ENCODE measurements at regions not wholly inside any gene's neighbourhood (a gene's known extent, or its start where the extent isn't known, plus 50 kb on each side); places are given as distances from the start of the nearest gene placed in this dataset.

DNA sequence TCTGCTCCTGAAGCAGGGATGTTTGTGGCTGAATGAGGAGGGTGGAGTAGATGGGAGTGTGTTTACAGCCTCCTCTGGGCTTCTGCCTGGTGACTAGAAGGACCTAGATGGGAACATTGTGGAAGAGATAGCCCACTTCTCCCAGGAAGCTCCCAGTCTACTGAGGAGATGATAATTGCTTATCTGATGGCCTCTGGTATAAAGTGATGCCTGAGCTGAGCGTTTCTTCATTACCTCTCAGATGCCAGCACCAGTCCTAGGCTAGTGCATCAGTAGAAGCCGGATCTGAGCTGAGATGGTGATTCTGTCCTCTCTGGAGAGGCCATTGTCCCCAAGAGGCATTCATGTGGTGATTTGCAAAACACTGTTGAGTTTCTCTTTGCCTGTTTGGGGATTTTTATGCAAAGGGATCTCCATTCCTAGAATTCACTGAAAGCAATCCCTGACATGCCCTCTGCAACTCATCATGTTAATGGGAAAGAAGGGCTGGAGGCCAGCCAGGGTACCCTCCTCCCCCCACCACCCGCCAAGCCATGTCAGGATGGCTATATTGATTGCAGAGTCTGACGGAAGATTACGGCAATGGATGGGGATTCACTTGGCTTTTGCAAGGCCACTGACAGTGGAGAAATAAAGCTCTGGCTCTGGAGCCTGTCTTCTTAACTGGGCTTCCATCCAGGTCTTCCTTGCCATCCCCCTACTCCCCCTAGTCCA lies 166.4 kb upstream of the ROPN1 start:
- DNase-seq (ENCODE audit: low spot score) (no peak), ATAC-seq (no peak)
- Mint-ChIP-seq H3K9me3 (no peaks in the 10 kb centered on the region), H3K27ac (no peak overlapping the region), H3K27me3 (peaks cover 7 to 10% of the 10 kb centered on the region in 2 donors), H3K4me1 (ENCODE audit: low read depth in 2 of 2) (no peaks in the 10 kb centered on the region), H3K4me3 (no peak overlapping the region), H3K36me3 (no peaks in the 10 kb centered on the region)

DNA sequence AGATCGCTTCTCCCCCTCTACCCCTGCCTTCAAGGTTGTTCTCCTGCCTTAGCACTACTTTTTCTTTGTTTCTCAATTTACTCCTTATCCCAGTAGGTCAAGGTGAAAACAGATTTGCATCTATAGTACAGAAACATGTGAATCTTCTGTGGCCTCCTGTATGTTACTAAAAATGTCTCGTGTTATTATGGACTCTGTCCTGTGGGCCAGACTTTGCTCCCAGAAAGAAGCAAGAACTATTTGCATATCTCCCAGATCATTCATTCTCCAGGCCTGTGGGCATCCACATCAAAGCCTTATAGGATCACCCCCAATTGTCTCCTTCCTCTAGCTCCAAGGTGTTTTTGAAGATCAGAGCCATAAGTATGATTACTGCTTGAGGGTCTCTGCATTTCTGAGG lies 169.5 kb upstream of the ROPN1 start:
- ATAC-seq (no peak), DNase-seq (ENCODE audit: low spot score) (no peak)
- no peak overlapping the region for H3K27ac Mint-ChIP-seq
- no peaks in the 10 kb centered on the region for H3K36me3 Mint-ChIP-seq
- no peaks in the 10 kb centered on the region for H3K9me3 Mint-ChIP-seq
- H3K27me3 Mint-ChIP-seq = peaks cover 14 to 17% of the 10 kb centered on the region in 2 donors
- H3K4me1 Mint-ChIP-seq (ENCODE audit: low read depth in 2 of 2) = no peaks in the 10 kb centered on the region
- no peak overlapping the region for H3K4me3 Mint-ChIP-seq

DNA sequence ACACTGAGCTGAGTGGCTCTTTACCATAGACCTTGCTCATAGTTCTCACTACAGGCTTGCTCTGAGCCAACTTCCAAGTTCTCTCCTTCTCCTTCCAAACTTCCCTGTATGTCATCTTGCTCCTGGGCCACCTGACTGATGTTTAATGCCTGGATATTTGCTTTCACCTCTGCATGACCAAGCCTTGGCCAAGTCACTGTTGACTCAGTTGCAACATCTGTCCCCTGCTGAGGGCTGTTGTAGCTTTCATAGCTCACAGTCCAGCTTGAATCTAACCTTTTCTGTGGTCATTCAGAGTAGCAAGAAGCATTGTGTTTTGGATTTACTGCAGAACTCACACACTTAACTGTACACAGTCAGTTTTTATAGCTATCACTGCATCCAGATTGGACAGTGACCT lies 171.8 kb upstream of the ROPN1 start:
- no peak for ATAC-seq
- peaks cover 11 to 17% of the 10 kb centered on the region in 2 donors for H3K27me3 Mint-ChIP-seq
- H3K9me3 Mint-ChIP-seq = no peaks in the 10 kb centered on the region
- H3K4me3 Mint-ChIP-seq = no peak overlapping the region
- no peak for DNase-seq (ENCODE audit: low spot score)
- H3K4me1 Mint-ChIP-seq (ENCODE audit: low read depth in 2 of 2) = no peaks in the 10 kb centered on the region
- no peak overlapping the region for H3K27ac Mint-ChIP-seq
- no peaks in the 10 kb centered on the region for H3K36me3 Mint-ChIP-seq

GRCh38 chr3:124168271-124168670 lies 176.3 kb upstream of the ROPN1 start:
- peaks cover 24 to 25% of the 10 kb centered on the region in 2 donors for H3K27me3 Mint-ChIP-seq

GRCh38 chr3:124172283-124172682 lies 180.4 kb upstream of the ROPN1 start:
- peaks cover 16 to 19% of the 10 kb centered on the region in 2 donors for H3K27me3 Mint-ChIP-seq
- DNase-seq (ENCODE audit: low spot score) = no peak
- no peak overlapping the region for H3K27ac Mint-ChIP-seq
- no peak overlapping the region for H3K4me3 Mint-ChIP-seq
- H3K36me3 Mint-ChIP-seq = no peaks in the 10 kb centered on the region
- no peak for ATAC-seq
- H3K9me3 Mint-ChIP-seq = no peaks in the 10 kb centered on the region
- no peaks in the 10 kb centered on the region for H3K4me1 Mint-ChIP-seq (ENCODE audit: low read depth in 2 of 2)

More at GRCh38 chr3:124168271-124168670, 176.3 kb upstream of the ROPN1 start:
- DNase-seq (ENCODE audit: low spot score) (no peak), ATAC-seq (no peak)
- Mint-ChIP-seq H3K9me3 (no peaks in the 10 kb centered on the region), H3K4me3 (no peak overlapping the region), H3K4me1 (ENCODE audit: low read depth in 2 of 2) (no peaks in the 10 kb centered on the region), H3K36me3 (no peaks in the 10 kb centered on the region), H3K27ac (no peak overlapping the region)

DNA sequence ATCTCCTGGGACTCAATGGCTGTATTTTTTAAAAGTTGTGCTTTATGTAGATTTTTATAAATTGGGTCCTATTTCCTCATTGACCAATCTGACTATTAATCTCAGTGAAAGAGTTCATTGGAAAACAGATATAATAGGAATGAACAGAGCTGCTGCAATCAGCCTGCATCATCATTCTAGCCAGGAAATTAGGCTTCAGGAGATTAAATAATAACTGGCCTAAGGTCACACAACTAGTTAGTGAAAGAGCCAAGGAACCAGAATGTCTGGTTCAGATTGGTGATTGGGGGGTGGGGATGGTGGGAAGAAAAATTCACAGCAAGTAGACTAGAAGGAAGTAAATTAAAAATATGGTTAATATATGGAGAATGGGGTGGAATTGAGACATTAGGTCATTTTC lies 180.9 kb upstream of the ROPN1 start:
- DNase-seq (ENCODE audit: low spot score) (no peak), ATAC-seq (no peak)
- Mint-ChIP-seq H3K4me3 (no peak overlapping the region), H3K27ac (no peak overlapping the region), H3K36me3 (no peaks in the 10 kb centered on the region), H3K9me3 (no peaks in the 10 kb centered on the region), H3K27me3 (peaks cover 16 to 21% of the 10 kb centered on the region in 2 donors), H3K4me1 (ENCODE audit: low read depth in 2 of 2) (no peaks in the 10 kb centered on the region)

DNA sequence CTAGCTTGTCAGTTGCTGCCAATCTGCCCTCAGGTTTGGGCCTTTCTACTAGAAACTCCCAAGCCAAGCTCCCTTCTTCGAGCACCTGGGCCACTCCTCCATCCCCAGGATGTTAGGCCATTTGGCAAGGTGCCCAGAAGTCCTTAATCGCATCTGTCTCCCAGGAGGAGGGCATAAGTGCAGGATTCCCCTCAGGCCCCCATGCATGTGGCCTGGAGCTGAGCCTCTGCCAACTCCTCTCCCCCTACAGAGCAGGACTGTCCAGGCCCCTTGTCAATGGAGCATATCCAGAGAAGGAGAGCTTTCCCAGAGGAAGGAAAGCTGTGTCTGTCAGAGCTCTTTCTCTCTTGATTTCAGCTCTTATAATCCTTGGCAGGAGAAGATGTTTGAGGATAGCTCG lies 182.6 kb upstream of the ROPN1 start:
- H3K9me3 Mint-ChIP-seq = no peaks in the 10 kb centered on the region
- no peak for ATAC-seq
- DNase-seq (ENCODE audit: low spot score) = no peak
- H3K4me3 Mint-ChIP-seq = no peak overlapping the region
- H3K4me1 Mint-ChIP-seq (ENCODE audit: low read depth in 2 of 2) = no peaks in the 10 kb centered on the region
- no peak overlapping the region for H3K27ac Mint-ChIP-seq
- peaks cover 6 to 11% of the 10 kb centered on the region in 2 donors for H3K27me3 Mint-ChIP-seq
- H3K36me3 Mint-ChIP-seq = no peaks in the 10 kb centered on the region

DNA sequence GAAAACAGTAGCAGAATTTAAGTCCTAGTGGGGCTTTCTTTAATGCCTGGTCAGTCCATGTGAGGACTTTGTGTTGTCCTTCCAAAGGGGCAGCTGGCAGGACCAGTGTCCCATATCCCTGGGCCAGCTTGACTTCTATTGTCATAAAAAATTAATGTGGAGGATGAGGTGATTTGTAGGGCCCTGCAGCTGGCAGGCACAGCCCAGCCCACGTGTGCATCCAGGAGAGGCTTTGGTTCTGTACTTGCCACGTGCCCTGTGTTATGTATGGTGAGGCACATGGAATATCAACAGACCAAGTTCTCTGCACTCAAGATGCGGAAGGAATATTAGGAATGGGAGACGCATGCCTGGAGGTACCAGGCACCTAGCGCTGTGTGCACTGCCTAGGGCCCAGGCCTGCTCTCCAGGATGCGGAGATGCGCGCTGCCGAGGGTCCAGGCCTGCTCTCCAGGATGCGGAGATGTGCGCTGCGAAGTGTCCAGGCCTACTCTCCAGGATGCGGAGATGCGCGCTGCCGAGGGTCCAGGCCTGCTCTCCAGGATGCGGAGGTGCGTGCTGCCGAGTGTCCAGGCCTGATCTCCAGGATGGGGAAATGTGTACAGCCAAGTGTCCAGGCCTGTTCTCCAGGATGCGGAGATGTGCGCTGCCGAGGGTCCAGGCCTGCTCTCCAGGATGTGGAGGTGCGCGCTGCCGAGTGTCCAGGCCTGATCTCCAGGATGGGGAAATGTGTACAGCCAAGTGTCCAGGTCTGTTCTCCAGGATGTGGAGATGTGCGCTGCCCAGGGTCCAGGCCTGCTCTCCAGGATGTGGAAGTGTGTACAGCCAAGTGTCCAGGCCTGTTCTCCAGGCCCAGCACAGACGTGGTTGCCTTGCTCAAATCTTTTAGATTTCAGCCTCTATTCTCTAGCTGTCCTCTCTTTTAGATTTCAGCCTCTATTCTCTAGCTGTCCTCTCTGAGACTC lies 183.3 kb upstream of the ROPN1 start:
- H3K36me3 Mint-ChIP-seq = no peaks in the 10 kb centered on the region
- peaks cover 2 to 9% of the 10 kb centered on the region in 2 donors for H3K27me3 Mint-ChIP-seq
- peak in 1 of 2 donors; percentile 21 for ATAC-seq
- H3K4me3 Mint-ChIP-seq = no peak overlapping the region
- no peak overlapping the region for H3K27ac Mint-ChIP-seq
- no peaks in the 10 kb centered on the region for H3K4me1 Mint-ChIP-seq (ENCODE audit: low read depth in 2 of 2)
- no peaks in the 10 kb centered on the region for H3K9me3 Mint-ChIP-seq
- DNase-seq (ENCODE audit: low spot score) = no peak

- H3K27me3 Mint-ChIP-seq = peaks cover 15 to 21% of the 10 kb centered on the region in 2 donors
- H3K4me1 Mint-ChIP-seq (ENCODE audit: low read depth in 2 of 2) = no peaks in the 10 kb centered on the region
- no peak overlapping the region for H3K4me3 Mint-ChIP-seq
- H3K36me3 Mint-ChIP-seq = no peaks in the 10 kb centered on the region
- no peak overlapping the region for H3K27ac Mint-ChIP-seq
- H3K9me3 Mint-ChIP-seq = no peaks in the 10 kb centered on the region
- DNase-seq (ENCODE audit: low spot score) (no peak), ATAC-seq (no peak)
These were observed 185.1 kb upstream of the ROPN1 start for GRCh38 chr3:124177071-124177470.

DNA sequence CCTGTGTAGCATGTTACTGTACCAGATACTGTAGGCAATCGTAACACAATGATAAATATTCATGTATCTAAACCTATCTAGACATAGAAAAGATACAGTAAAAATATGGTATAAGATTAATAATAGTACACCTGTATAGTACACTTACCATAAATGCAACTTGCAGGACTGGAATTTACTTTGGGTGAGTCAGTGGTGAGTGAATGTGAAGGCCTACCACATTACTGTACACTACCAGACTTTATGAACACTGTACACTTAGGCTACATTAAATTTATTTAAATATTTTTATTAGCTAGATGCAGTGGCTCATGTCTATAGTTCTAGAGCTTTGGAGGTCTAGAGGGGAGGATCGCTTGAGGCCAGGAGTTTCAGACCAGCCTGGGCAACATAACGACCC lies 186.6 kb upstream of the ROPN1 start:
- no peak overlapping the region for H3K27ac Mint-ChIP-seq
- no peak for ATAC-seq
- H3K27me3 Mint-ChIP-seq = peaks cover 17 to 27% of the 10 kb centered on the region in 2 donors
- H3K9me3 Mint-ChIP-seq = no peaks in the 10 kb centered on the region
- DNase-seq (ENCODE audit: low spot score) = no peak
- no peaks in the 10 kb centered on the region for H3K36me3 Mint-ChIP-seq
- no peak overlapping the region for H3K4me3 Mint-ChIP-seq
- no peaks in the 10 kb centered on the region for H3K4me1 Mint-ChIP-seq (ENCODE audit: low read depth in 2 of 2)

GRCh38 chr3:124200407-124200806 lies 208.5 kb upstream of the ROPN1 start:
- Mint-ChIP-seq H3K27me3 (peaks cover 17 to 33% of the 10 kb centered on the region in 2 donors), H3K36me3 (no peaks in the 10 kb centered on the region), H3K27ac (no peak overlapping the region), H3K9me3 (no peaks in the 10 kb centered on the region), H3K4me1 (ENCODE audit: low read depth in 2 of 2) (no peaks in the 10 kb centered on the region), H3K4me3 (no peak overlapping the region)
- ATAC-seq (no peak), DNase-seq (ENCODE audit: low spot score) (no peak)

DNA sequence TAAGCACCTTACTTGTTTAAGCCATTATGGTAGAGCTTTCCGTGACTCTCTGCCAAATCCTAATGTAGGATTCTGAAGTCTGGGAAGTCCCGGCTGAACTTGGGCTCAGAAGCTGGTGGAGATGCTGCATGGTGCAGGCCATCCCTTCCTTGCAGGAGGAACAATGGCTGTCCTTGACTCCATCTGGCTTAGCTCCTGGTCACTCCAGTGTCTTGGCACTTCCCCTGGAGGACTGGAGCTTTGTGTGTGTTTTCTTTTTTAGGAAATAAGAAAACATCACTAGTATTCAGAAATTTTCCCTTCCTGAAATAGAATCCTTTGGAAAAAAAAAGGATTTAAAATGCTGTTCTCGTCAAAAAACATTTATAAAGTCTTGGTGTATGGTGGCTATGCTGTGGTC lies 209.3 kb upstream of the ROPN1 start:
- no peak for DNase-seq (ENCODE audit: low spot score)
- H3K27ac Mint-ChIP-seq = no peak overlapping the region
- no peaks in the 10 kb centered on the region for H3K9me3 Mint-ChIP-seq
- no peaks in the 10 kb centered on the region for H3K36me3 Mint-ChIP-seq
- no peak overlapping the region for H3K4me3 Mint-ChIP-seq
- H3K27me3 Mint-ChIP-seq = peaks cover 20 to 34% of the 10 kb centered on the region in 2 donors
- no peak for ATAC-seq
- no peaks in the 10 kb centered on the region for H3K4me1 Mint-ChIP-seq (ENCODE audit: low read depth in 2 of 2)

GRCh38 chr3:124201786-124202185 lies 209.9 kb upstream of the ROPN1 start:
- Mint-ChIP-seq H3K36me3 (no peaks in the 10 kb centered on the region), H3K4me3 (no peak overlapping the region), H3K27me3 (peaks cover 21 to 34% of the 10 kb centered on the region in 2 donors), H3K9me3 (no peaks in the 10 kb centered on the region), H3K27ac (no peak overlapping the region), H3K4me1 (ENCODE audit: low read depth in 2 of 2) (no peaks in the 10 kb centered on the region)
- DNase-seq (ENCODE audit: low spot score) = no peak
- no peak for ATAC-seq

DNA sequence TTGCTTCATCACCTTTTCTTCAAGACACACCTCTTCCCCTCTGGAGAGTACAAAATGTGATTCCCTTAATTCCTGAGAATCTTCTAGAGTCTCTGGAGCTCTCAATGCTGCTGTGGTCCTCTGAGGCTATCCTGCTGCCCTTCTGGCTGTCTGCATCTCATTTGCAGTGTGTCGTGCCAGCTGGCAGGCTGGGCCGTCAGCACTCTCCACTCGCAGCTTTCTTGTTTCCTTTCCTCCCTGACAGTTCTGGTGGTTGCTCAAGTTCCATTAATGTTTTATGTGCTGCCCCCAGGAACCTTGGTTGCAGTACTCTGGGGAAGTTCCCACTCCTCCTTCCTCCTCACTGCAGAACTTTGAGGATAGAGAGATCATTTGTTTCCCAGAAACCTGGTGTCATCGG lies 210.8 kb upstream of the ROPN1 start:
- DNase-seq (ENCODE audit: low spot score) = no peak
- Mint-ChIP-seq H3K4me3 (no peak overlapping the region), H3K27ac (no peak overlapping the region), H3K4me1 (ENCODE audit: low read depth in 2 of 2) (no peaks in the 10 kb centered on the region), H3K36me3 (no peaks in the 10 kb centered on the region), H3K27me3 (peaks cover 15 to 30% of the 10 kb centered on the region in 2 donors), H3K9me3 (no peaks in the 10 kb centered on the region)
- ATAC-seq = no peak
